Stomach (tissue), 4 donors: ENCODE measurements at regions not wholly inside any gene's neighbourhood (a gene's known extent, or its start where the extent isn't known, plus 50 kb on each side); places are given as distances from the start of the nearest gene placed in this dataset.

Source experiments
- EP300 ChIP-seq: sonication (generic); formaldehyde crosslinking; IDR thresholded peaks from one replicate; pipeline ENCODE4 v1.6.1; 2017; ENCODE audit warnings: antibody characterized with exemption
- POLR2A ChIP-seq, 4 donors: fragments of 450-650 bp; IDR thresholded peaks; one replicate each; pipeline ENCODE4 v1.6.1; 2016; ENCODE audit warnings: antibody characterized with exemption in 4 of 4, control low read depth in 2 of 4, mild to moderate bottlenecking in 1 of 4, moderate library complexity in 1 of 4
- POLR2AphosphoS5 ChIP-seq, 3 donors: sonication (generic); formaldehyde crosslinking; IDR thresholded peaks; one replicate each; pipeline ENCODE4 v1.6.1; 2016; ENCODE audit warnings: antibody characterized with exemption in 3 of 3
- TF ChIP-seq, protein P1 (sequence below), 7 experiments: fragments of 450-650 bp in 4 of 7; fragments of 200-600 bp in 3 of 7; sonication (generic) in 3 of 7; IDR thresholded peaks; one replicate each; pipeline ENCODE4 v1.5.1; 2016 to 2019; ENCODE audit warnings: antibody characterized with exemption in 7 of 7, control low read depth in 2 of 7, mild to moderate bottlenecking in 1 of 7

DNA sequence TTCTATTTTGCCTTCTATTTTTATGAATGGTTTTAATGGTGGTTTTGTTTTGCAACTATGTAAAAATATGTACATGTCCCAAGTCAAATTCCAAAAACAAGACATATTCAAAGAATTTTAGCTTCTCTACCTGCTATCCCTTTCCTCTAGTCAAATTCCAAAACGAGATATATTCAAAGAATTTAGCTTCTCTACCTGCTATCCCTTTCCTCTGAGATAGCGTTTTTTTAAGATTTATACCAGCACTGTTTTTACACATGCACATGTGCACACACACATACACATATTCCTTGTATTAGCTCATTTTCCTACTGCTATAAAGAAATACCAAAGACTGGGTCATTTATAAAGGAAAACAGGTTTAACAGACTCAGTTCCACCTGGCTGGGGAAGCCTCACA, 199.1 kb upstream of the ARL4C start:
- no peak for TF ChIP-seq POLR2A (IDR thresholded peaks at IDR 0.05)
- no peak for TF ChIP-seq EP300
- no peak for TF ChIP-seq POLR2AphosphoS5 (IDR thresholded peaks at IDR 0.05)
- TF ChIP-seq, protein P1, sequence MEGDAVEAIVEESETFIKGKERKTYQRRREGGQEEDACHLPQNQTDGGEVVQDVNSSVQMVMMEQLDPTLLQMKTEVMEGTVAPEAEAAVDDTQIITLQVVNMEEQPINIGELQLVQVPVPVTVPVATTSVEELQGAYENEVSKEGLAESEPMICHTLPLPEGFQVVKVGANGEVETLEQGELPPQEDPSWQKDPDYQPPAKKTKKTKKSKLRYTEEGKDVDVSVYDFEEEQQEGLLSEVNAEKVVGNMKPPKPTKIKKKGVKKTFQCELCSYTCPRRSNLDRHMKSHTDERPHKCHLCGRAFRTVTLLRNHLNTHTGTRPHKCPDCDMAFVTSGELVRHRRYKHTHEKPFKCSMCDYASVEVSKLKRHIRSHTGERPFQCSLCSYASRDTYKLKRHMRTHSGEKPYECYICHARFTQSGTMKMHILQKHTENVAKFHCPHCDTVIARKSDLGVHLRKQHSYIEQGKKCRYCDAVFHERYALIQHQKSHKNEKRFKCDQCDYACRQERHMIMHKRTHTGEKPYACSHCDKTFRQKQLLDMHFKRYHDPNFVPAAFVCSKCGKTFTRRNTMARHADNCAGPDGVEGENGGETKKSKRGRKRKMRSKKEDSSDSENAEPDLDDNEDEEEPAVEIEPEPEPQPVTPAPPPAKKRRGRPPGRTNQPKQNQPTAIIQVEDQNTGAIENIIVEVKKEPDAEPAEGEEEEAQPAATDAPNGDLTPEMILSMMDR (IDR thresholded peaks at IDR 0.05): no peak
